GM18867 (cell line): ENCODE measurements at regions not wholly inside any gene's neighbourhood (a gene's known extent, or its start where the extent isn't known, plus 50 kb on each side); places are given as distances from the start of the nearest gene placed in this dataset.

Source experiments
- ATAC-seq: cut with Tn5 transposase; IDR thresholded peaks from one replicate; pipeline ENCODE4 v1.9.1; 2021; ENCODE audit warnings: mild to moderate bottlenecking, moderate library complexity; ENCODE audit not compliant: unreplicated experiment

DNA sequence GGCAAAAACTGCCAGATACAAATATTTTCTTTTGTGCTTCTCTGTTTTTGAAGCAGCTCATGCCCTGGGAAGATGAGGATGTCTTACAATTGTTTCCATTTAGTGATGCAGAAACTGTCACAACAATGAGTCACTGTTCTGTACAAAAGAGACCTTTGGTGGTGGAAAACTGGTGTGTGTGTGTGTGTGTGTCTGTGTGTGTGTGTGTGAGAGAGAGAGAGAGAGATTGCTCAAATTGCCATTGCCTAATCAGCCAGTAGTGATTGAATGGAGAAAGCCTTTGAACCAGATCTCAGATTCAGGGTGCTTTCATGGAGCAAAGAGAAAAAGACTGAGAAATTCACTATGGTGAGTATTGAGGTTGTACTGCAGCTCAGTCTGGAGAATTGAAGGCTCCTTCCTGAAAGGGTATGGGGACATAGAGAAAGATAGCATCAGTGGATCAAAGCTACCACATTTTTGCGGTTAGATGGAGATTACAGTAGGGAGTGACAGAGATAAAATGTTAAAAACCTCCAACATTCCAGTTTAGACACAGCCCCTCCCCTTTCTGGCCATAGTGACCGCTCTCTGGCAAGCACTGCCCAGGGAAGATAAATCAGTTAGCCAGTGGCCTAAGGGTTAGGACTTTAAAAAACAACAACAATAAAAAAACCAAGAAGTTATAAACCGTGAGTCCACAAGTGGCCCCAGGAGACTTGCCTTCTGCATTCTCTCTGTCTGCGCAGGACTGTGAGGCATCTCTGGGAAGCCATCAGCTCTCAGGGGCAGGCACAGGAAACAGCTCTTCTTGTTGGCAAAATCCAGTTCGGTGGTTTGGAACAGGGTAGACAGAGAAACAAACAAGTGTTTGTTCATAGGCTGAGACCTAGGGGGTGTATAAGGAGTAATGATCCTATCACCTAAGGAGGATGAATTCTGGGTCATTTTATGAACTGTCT, 406.5 kb downstream of the DUSP10 start:
- ATAC-seq = no peak

DNA sequence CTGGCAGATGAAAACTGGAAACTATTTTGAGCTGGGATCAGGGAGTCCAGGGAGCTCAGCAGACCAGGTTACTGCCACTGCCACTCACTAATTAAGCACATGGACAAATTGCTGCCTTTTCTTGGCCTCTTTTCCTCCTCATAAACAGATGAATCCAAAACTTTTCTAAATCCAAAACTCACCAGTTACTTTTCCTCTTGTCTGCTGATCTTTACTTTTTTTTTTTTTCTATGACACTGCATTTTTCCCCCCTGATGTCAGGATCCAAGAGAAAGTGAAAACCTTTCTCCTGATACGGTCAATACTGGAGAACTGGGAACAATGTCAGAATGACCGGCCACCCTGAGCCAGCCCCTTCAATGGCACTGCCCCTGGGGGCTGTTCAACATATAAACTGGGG, 405.8 kb downstream of the DUSP10 start:
- no peak for ATAC-seq

- no peak for ATAC-seq
These were observed 404.8 kb downstream of the DUSP10 start for GRCh38 chr1:221337106-221337505.

GRCh38 chr1:221343136-221343535, 398.8 kb downstream of the DUSP10 start:
- ATAC-seq = no peak

- ATAC-seq = no peak
These were observed 398.3 kb downstream of the DUSP10 start for GRCh38 chr1:221343607-221344006.

- ATAC-seq = no peak
These were observed 397.2 kb downstream of the DUSP10 start for GRCh38 chr1:221344693-221345092.

DNA sequence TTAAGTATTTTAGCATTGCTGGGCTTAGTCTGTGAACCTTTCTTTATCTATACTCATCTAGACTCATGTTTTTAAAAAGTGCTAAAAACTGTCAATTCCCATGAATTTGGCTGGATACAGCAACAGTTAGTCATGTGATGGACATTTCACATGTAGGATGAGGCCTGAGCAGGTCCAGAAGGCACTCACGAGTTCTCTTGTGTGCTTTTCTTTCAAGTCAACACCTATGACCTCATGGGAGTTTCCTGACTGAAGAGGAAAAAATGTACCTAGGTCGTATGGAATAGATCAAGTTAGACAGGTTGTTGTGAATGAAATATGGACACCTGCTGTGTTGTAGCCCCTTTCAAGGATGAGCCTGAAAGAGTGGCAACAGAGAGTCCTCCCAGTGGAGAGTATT, 394.2 kb downstream of the DUSP10 start:
- no peak for ATAC-seq

DNA sequence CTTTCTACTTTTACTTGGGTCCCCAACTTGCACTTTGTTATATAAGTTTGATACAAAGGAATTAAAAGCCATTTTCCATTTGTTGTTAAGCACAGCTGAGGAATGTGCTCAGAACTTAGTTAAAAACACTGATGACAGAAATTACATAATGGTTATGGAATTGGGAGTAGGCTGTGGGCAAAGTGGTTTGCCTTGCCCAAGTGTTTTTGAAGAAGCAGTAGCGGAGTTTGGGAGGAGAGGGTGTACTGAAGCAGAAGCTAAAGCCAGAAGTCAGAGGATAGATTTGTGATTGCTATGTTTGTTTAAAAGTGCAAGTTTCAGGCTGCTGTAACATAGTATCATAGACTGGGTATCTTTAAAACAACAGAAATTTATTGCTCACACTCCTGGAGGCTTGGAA, 391.8 kb downstream of the DUSP10 start:
- no peak for ATAC-seq

DNA sequence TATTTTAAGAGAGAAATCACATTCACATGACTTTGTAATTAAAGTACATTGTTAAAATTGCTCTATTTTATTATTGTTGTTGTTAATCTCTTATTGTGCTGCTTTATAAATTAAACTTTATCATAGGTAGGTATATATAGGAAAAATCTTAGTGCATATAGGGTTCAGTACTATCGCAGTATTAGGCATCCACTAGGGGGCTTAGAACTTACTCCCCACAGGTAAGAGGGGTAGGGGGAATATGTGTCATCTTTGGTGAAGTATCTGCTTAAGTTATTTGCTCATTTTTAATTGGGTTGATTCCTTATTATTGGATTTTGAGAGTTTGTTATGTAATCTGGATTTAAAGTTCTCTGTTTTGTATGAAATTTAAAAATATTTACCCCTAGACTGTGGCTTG, 385.2 kb downstream of the DUSP10 start:
- ATAC-seq = no peak

DNA sequence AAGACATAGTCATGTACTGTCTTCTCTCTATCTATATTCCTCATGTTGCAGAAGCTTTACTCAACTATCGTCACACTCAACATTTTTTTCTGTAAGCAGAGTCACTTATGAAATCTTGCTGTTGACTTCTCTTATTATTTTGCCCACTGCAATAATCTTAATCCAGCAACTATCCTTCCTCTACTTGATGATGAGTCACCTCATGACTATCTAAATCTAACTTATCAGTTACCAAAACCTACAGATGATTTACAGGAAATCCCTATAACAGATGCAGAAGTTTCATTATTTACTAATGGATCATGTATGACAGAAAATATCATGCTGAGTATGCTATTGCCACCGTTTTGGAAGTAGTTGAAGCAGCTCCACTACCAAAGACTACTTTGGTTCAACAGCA, 378.9 kb downstream of the DUSP10 start:
- ATAC-seq = no peak

DNA sequence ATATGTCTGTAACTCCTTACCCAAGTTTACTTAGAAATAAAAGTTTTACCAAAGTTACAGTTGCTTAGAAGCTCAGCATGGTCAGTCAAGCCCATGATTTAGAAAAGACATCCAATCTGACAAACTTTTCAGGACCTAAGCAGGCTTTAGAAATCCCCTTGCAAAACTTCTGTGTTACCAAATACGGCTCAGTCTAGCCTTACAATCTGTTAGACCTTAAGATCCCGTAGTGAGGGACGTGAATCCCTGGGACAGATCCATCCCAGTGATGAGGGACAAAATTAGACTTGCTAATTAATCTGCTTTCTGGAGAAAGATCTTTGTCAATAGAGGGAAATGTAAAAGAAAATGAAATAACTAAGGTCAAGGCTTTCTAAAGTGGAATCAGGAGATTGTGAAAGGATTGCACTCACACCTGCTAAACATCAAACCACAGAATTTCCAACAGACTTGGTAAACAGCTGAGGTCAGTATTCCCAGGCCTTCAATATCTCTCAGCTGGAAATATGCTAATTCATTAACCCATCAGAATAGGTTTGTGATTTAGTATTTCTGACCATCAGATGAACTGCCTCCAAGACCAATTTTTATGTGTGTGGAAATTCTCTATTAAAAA, 375.3 kb downstream of the DUSP10 start:
- no peak for ATAC-seq

DNA sequence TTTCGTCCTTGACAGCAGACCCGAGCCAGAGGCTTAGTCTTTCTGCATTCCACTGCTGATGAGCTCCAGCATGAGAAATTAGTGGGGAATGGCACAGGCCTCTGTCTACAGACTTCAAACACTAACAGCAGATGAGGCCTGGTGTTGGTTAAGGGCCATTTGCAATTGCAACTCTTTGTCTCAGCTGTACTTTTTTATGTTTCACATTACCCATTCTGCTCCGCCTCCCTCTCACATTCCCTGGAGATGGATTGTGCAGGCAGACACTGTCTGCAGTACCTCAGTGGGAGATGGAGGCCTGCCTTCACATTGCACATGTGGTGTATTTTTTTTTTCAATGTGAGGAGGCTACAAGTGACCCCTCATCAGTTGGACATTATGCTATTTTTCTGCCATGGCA, 370.2 kb downstream of the DUSP10 start:
- ATAC-seq = no peak

DNA sequence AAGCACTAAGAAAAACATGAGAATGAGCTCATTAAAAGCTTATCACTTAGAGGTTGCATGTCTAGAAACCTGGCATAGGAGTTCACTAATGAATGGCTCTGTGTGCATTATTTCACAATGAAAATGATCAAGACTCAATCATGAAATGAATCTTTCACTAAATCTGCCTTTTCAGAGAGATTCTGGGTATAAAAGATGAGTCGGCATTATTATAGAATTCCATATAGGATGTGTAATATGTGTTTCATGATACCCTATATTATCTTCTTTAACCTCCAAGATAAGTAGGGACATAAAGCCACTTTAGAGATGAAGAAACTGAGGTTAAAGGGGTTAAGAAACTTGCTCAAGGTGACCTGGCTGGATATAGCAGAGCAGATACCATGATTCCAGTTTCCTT, 368.1 kb downstream of the DUSP10 start:
- ATAC-seq = no peak

DNA sequence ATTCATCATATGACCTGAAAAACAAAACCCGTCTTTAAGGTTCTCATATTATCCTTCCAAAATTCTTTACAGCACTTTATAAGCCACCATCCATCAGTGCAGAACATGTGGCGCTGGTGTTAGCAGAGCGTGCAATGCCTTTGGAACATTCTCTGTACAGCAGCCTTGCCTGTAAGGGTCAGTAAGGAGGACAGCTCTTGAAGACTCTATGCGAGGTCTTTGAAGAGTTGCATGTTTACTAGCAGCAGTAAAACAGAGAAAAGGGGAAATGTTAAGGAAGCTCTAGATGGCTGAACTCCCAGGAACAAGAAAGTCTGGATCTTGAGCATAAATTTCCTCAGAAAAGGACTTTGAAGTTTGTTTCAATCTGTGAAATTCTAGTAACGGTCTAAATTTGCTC, 365.6 kb downstream of the DUSP10 start:
- ATAC-seq = no peak

DNA sequence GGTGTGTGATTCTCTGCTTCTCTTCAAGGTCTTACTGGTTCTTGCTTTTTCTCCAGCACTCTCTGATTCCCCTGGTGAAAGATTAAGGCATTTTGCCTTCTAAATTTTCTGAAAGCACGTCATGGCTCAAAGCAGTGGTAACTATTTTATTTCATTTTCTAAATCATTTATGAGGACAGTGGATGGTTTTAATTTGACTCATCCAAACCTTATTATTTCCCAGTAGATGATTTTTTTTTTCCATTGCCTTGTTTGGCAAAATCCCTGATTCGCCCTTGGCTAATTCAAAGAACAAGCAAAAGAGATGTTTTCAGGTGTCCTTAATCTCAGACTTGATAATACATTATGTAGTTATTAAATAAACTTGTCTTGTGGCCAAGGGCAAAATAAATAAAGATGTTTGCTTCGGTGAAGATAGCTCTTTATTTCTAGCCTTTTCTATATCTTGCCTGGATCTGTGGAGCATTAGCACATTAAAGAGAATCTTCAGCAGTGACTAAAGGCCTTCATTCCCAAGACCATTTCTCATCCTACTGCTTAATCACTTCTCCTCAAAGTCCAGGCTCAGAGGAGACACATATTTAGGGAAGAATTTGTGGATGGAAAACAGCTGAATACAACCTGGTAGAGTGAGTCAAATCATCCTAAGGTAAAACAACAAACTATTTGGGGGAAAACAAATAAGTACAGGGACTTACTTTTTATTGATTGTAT, 359.8 kb downstream of the DUSP10 start:
- no peak for ATAC-seq

GRCh38 chr1:221392453-221392852, 349.4 kb downstream of the DUSP10 start:
- no peak for ATAC-seq

DNA sequence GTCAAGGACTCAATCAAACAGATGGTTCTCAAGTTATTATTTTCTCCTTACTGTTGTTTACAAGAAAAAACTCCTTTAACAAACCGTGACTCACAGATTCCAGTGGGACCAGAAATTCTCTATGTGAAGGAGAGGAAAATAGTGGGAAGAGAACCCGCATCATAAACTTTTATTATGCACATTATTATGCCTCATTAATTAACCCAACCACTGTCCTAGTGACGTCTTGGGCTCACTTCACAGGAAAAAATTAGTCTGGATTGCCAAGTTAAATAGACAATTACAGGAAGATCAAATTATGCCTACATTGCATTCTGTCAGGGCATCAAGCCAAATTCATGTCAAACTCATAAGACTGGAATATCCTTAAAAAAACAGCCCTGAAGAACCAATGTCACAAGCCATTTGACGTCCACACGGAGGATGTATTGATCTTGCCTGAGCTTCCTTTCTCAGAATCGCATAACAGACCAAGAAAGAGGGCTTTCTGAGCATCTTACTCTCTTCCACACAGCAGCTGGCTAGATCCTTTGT, 347.8 kb downstream of the DUSP10 start:
- no peak for ATAC-seq

DNA sequence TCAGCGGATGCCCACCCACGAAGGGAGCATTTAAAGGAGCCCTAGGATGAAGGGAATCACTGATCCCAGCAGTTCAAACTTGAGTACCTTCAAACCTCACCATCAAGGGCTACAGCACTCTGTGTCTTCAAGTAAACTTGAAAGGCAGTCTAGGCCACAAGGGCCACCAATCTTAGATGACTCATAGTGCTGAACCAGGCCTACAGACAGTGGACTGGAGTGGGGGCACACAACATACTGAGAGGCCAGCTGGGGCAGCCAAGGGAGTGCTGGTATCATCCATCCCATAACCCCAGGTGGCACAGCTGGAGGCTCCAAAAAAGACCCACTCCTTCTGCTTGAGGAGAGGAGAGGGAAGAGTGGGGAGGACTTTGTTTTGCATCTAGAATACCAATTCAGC, 345.4 kb downstream of the DUSP10 start:
- ATAC-seq = no peak

DNA sequence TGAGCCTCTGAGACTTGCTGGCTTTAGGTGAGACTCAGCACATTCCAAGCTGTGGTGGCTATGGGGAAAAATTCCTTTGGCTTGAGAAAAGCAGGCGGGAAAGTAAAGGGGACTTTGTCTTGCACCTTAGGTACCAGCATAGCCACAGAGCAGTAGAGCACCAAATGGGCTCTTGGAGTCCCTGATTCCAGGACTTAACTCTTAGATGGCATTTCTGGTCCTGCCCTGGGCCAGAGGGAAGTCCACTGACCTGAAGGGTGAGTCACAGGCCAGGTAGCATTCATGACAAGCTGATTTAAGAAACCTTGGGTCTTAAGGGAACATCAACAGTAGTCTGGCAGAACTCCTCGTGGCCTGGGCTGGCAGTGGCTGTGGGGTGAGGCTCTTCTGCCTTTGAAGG, 344.7 kb downstream of the DUSP10 start:
- no peak for ATAC-seq

- ATAC-seq = no peak
These were observed 344.3 kb downstream of the DUSP10 start for GRCh38 chr1:221397606-221398005.

- ATAC-seq = no peak
These were observed 336.7 kb downstream of the DUSP10 start for GRCh38 chr1:221405146-221405545.
